Panc1 (cell line): ENCODE measurements at regions not wholly inside any gene's neighbourhood (a gene's known extent, or its start where the extent isn't known, plus 50 kb on each side); places are given as distances from the start of the nearest gene placed in this dataset.
"Not testable (repeated sequence)": the region's sequence is repeated elsewhere in the genome, so short reads cannot be mapped to it uniquely, and the experiment has no call there.

Source experiments
- ATAC-seq: fragments of 200-7000 bp; cut with Tn5 transposase; 2 replicates; pipeline ENCODE4 v1.9.1; 2020; ENCODE audit warnings: mild to moderate bottlenecking, moderate library complexity
- BruUV-seq: library from RNA; stranded (reverse); fragments of 400-500 nt; replicated peaks from 2 replicates; lab custom pipeline; 2021; lab: Mats Ljungman, UMichigan
- CTCF ChIA-PET: fragments of 300-600 bp; sonication (Branson Sonifier 250); formaldehyde crosslinking; loops from one replicate; lab custom pipeline; 2022; ENCODE audit warnings: antibody characterized with exemption; lab: Charles Lee
- POLR2A ChIA-PET: fragments of 300-600 bp; sonication (Branson Sonifier 250); formaldehyde crosslinking; loops from one replicate; lab custom pipeline; 2022; ENCODE audit warnings: antibody characterized with exemption; lab: Charles Lee
- DNase-seq: peaks from one replicate; pipeline ENCODE4 v3.0.0-alpha.2; 2010; ENCODE audit warnings: low read depth, low spot score
- H3K27ac ChIP-seq: 2 replicates; pipeline ENCODE4 v1.5.1; 2011; ENCODE audit warnings: mild to moderate bottlenecking, low read length, inconsistent platforms
- H3K27me3 ChIP-seq: fragments of 200-500 bp; sonication (Bioruptor generic); 2 replicates; pipeline ENCODE4 v1.6.0; 2014; ENCODE audit warnings: low read length, inconsistent platforms; ENCODE audit not compliant: control insufficient read depth, insufficient read depth
- H3K36me3 ChIP-seq: fragments of 200-500 bp; sonication (Bioruptor generic); 2 replicates; pipeline ENCODE4 v1.5.1; 2014; ENCODE audit warnings: inconsistent platforms, mild to moderate bottlenecking, low read length, moderate library complexity; ENCODE audit not compliant: control insufficient read depth, insufficient read depth
- H3K4me1 ChIP-seq: 2 replicates; pipeline ENCODE4 v1.5.1; 2011; ENCODE audit warnings: inconsistent platforms, mild to moderate bottlenecking, low read length, moderate library complexity; ENCODE audit not compliant: control insufficient read depth, insufficient read depth
- H3K4me3 ChIP-seq, 2 experiments: 2 replicates each; pipeline ENCODE4 v1.5.1; 2011 to 2012; ENCODE audit warnings: low read depth in 2 of 2, low read length in 2 of 2, mild to moderate bottlenecking in 2 of 2, inconsistent platforms in 1 of 2, moderate library complexity in 1 of 2
- H3K9me3 ChIP-seq: fragments of 200-500 bp; sonication (Bioruptor generic); 2 replicates; pipeline ENCODE4 v1.5.1; 2014; ENCODE audit warnings: low read depth, mild to moderate bottlenecking, inconsistent platforms, low read length, moderate library complexity; ENCODE audit not compliant: control insufficient read depth, insufficient read depth
- CTCF ChIP-seq: fragments of 450-650 bp; IDR thresholded peaks from 2 replicates; pipeline ENCODE4 v1.5.1; 2017; ENCODE audit warnings: mild to moderate bottlenecking
- POLR2AphosphoS5 ChIP-seq: IDR thresholded peaks from 2 replicates; pipeline ENCODE4 v1.6.1; 2012; ENCODE audit warnings: mild to moderate bottlenecking, low read depth, low read length, moderate library complexity
- REST ChIP-seq, 2 experiments: IDR thresholded peaks; 2 replicates each; pipeline ENCODE4 v1.6.1; 2011 to 2012; ENCODE audit warnings: low read depth in 2 of 2, control low read depth in 1 of 2, low read length in 1 of 2, mild to moderate bottlenecking in 1 of 2, moderate library complexity in 1 of 2; ENCODE audit not compliant: insufficient read depth in 1 of 2
- SIN3A ChIP-seq: IDR thresholded peaks from 2 replicates; pipeline ENCODE4 v1.6.1; 2012; ENCODE audit warnings: low read depth, mild to moderate bottlenecking, low read length, moderate library complexity, borderline replicate concordance; ENCODE audit not compliant: insufficient read depth
- TCF7L2 ChIP-seq: IDR thresholded peaks from 2 replicates; pipeline ENCODE4 v1.6.1; 2011; ENCODE audit warnings: mild to moderate bottlenecking, low read depth, low read length, inconsistent platforms
- in situ Hi-C: cut with HindIII; loops from 2 replicates; pipeline ENCODE4 v1.10.0; 2016; ENCODE audit warnings: low sequenced_read_pairs, low pct_unique_long_range_greater_than_20kb
- intact Hi-C: fragments of 100-400 bp; cut with micrococcal nuclease; formaldehyde crosslinking; loops from one replicate; pipeline ENCODE4 v1.10.0; 2022; ENCODE audit not compliant: unreplicated experiment

GRCh38 chr10:53045315-53045714 is 272.7 kb upstream of the MBL2 start:
- Histone ChIP-seq H3K4me3 (no peak overlapping the region), H3K27ac (no peak overlapping the region), H3K9me3 (no peaks in the 10 kb centered on the region), H3K36me3 (no peaks in the 10 kb centered on the region), H3K4me1 (no peaks in the 10 kb centered on the region), H3K27me3 (no peaks in the 10 kb centered on the region)
- in situ Hi-C loops (no loop called here), intact Hi-C loops (no loop called here)
- TF ChIP-seq TCF7L2 (no peak), REST (IDR thresholded peaks at IDR 0.05; ENCODE audit: insufficient read depth in 1 of 2, low read depth in 2 of 2, low read length in 1 of 2) (no peak), SIN3A (no peak), CTCF (no peak), POLR2AphosphoS5 (no peak)
- ChIA-PET POLR2A (no interaction called here), CTCF (no interaction called here)
- BruUV-seq, result no TSS peak
- ATAC-seq (no peak), DNase-seq (no peak)

- in situ Hi-C loops, H3K27me3 ChIP-seq, intact Hi-C loops, H3K27ac ChIP-seq, BruUV-seq, H3K4me1 ChIP-seq, H3K4me3 ChIP-seq, POLR2A ChIA-PET, H3K36me3 ChIP-seq, CTCF ChIA-PET, DNase-seq, ATAC-seq, H3K9me3 ChIP-seq: not testable (repeated sequence)
Observed at GRCh38 chr10:53035823-53036222, 263.2 kb upstream of the MBL2 start.

- POLR2A ChIA-PET, result no interaction called here
- BruUV-seq, result no TSS peak
- ATAC-seq (no peak), DNase-seq (no peak)
- in situ Hi-C loops (no loop called here), intact Hi-C loops (no loop called here)
- TF ChIP-seq SIN3A (no peak), REST (IDR thresholded peaks at IDR 0.05; ENCODE audit: insufficient read depth in 1 of 2, low read depth in 2 of 2, low read length in 1 of 2) (no peak), POLR2AphosphoS5 (no peak), CTCF (no peak), TCF7L2 (no peak)
- Histone ChIP-seq H3K9me3 (no peaks in the 10 kb centered on the region), H3K27me3 (no peaks in the 10 kb centered on the region), H3K4me1 (0 out of 2 replicates have a peak, but pooled peaks cover 8% of the 10 kb centered on the region), H3K36me3 (no peaks in the 10 kb centered on the region), H3K27ac (no peak overlapping the region), H3K4me3 (no peak overlapping the region)
- CTCF ChIA-PET, result no interaction called here
Observed at GRCh38 chr10:53033396-53033795, 260.8 kb upstream of the MBL2 start.
